HEK293T (cell line): ENCODE measurements at regions not wholly inside any gene's neighbourhood (a gene's known extent, or its start where the extent isn't known, plus 50 kb on each side); places are given as distances from the start of the nearest gene placed in this dataset.

Source experiments
- ARNT ChIP-seq: fragments of 450-650 bp; IDR thresholded peaks from 2 replicates; pipeline ENCODE4 v1.6.1; 2017; ENCODE audit warnings: mild to moderate bottlenecking
- BHLHE40 ChIP-seq: fragments of 450-650 bp; IDR thresholded peaks from 2 replicates; pipeline ENCODE4 v1.6.1; 2016; ENCODE audit warnings: mild to moderate bottlenecking, moderate library complexity, borderline replicate concordance
- ELF4 ChIP-seq: fragments of 450-650 bp; IDR thresholded peaks from 2 replicates; pipeline ENCODE4 v1.6.1; 2017; ENCODE audit warnings: antibody characterized with exemption
- FOXM1 ChIP-seq: fragments of 450-650 bp; IDR thresholded peaks from 2 replicates; pipeline ENCODE4 v1.6.1; 2017; ENCODE audit warnings: mild to moderate bottlenecking, borderline replicate concordance
- HDGF ChIP-seq: fragments of 450-650 bp; IDR thresholded peaks from 2 replicates; pipeline ENCODE4 v1.6.1; 2017; ENCODE audit warnings: antibody characterized with exemption, borderline replicate concordance
- L3MBTL2 ChIP-seq: fragments of 450-650 bp; conservative IDR thresholded peaks from 2 replicates; pipeline ENCODE4 v1.6.1; 2016; ENCODE audit warnings: mild to moderate bottlenecking
- LEF1 ChIP-seq: fragments of 450-650 bp; IDR thresholded peaks from 2 replicates; pipeline ENCODE4 v1.6.1; 2017; ENCODE audit warnings: mild to moderate bottlenecking, borderline replicate concordance
- NFRKB ChIP-seq: fragments of 450-650 bp; IDR thresholded peaks from 2 replicates; pipeline ENCODE4 v1.6.1; 2016; ENCODE audit warnings: mild to moderate bottlenecking, moderate library complexity
- SP1 ChIP-seq: fragments of 450-650 bp; IDR thresholded peaks from 2 replicates; pipeline ENCODE4 v1.6.1; 2017
- SUZ12 ChIP-seq: fragments of 450-650 bp; IDR thresholded peaks from 2 replicates; pipeline ENCODE4 v1.6.1; 2016; ENCODE audit warnings: mild to moderate bottlenecking
- TARDBP ChIP-seq: fragments of 450-650 bp; IDR thresholded peaks from 2 replicates; pipeline ENCODE4 v1.6.1; 2016
- ZNF384 ChIP-seq: fragments of 450-650 bp; IDR thresholded peaks from 2 replicates; pipeline ENCODE4 v1.6.1; 2016

DNA sequence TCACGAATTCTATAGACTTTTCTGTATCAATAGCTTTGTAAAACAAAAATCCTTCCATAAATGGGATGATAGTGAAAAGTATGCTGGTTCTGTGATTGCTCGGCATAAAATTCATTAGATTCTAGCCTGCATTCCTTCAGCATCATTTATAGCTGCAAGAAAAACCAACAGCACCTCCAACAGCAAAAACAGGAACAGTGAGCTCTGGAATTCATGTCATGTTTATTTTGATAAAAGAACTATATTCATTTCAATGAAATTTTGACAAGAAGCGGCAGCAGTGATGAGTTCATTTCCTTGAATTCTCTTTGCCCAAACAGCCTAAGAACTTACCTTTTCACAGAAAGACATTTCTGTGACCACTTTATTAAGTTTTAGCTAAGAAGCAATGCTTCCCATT lies 515.2 kb upstream of the CCDC54 start:
- TF ChIP-seq ELF4 (no peak), FOXM1 (no peak), L3MBTL2 (no peak), TARDBP (no peak), SP1 (no peak), SUZ12 (no peak), ARNT (no peak), BHLHE40 (no peak), LEF1 (no peak), ZNF384 (no peak), HDGF (no peak), NFRKB (no peak)
